H1 (cell line): ENCODE measurements at regions not wholly inside any gene's neighbourhood (a gene's known extent, or its start where the extent isn't known, plus 50 kb on each side); places are given as distances from the start of the nearest gene placed in this dataset.

Experiments used
- TAF7 ChIP-seq: optimal IDR thresholded peaks from 2 replicates; pipeline ENCODE3; 2011; ENCODE audit warnings: low read depth, mild to moderate bottlenecking, inconsistent platforms, low read length, moderate library complexity, borderline replicate concordance
- ZNF274 ChIP-seq: IDR thresholded peaks from 2 replicates; pipeline ENCODE4 v1.7.0; 2012; ENCODE audit warnings: low read length, borderline replicate concordance; ENCODE audit errors: extremely low read depth

GRCh38 chr4:53813998-53814397 is 222.7 kb upstream of the LNX1 start (continued):
- TF ChIP-seq TAF7 (no peak), ZNF274 (no peak)
- TF ChIP-seq, all 59 proteins: peak for 0
